Stimulated activated naive CD8-positive, alpha-beta T cell treated with anti-CD3 and anti-CD28 coated beads, Interleukin-15, Interleukin-2, amounts not matched to agents 100 U/mL and 50 U/mL, for 24 hours (primary cell): ENCODE measurements at regions not wholly inside any gene's neighbourhood (a gene's known extent, or its start where the extent isn't known, plus 50 kb on each side); places are given as distances from the start of the nearest gene placed in this dataset.
"Not testable (repeated sequence)": the region's sequence is repeated elsewhere in the genome, so short reads cannot be mapped to it uniquely, and the experiment has no call there.

ENCODE experiments used
- ATAC-seq: fragments of 150-1000 bp; cut with Tn5 transposase; one replicate; pipeline ENCODE4 v1.10.0; 2021
- DNase-seq: peaks from one replicate; pipeline ENCODE4 v3.0.0; 2021

- not testable (repeated sequence) for ATAC-seq, DNase-seq
These were observed 128.4 kb downstream of the TNFRSF13B start for GRCh38 chr17:16843511-16843910.

- DNase-seq, ATAC-seq: not testable (repeated sequence)
These were observed 129.6 kb downstream of the TNFRSF13B start for GRCh38 chr17:16842346-16842745.

DNA sequence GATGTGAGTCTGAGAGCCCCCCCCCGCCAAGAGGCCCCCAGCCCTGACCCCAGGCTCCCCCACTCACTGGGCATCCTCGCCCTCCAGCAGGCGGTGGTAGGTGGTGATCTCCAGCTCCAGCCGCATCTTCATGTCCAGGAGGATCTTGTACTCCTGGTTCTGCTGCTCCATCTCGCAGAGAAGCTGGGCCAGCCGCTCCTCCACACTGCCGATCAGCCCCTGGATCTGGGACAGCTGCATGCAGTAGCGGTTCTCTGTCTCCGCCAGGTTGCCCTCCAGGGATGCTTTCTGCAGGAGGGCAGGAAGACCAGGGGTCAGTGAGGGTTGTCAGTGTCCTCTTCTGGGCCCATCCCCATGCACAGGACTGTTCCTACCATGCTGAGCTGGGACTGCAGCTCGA is 130.0 kb downstream of the TNFRSF13B start:
- ATAC-seq, DNase-seq: not testable (repeated sequence)

DNA sequence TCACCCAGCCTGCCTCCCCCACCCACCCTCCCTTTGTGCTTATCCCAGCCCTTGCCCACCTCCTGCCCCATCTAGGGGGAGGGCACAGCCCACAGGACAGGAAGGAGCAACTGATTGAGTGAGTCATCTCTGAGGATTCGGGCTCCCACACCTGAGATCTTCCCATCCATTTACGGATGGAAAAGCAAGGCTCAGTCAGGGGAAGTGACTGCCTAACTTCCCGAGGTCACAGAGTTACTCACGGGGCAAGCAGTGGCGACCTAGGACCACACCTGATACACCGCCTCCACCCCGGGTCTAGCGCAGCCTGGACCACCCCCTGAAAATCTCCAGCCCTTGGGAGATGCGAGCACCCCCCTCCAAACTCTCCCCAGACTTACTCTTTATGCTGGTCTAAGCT is 131.7 kb downstream of the TNFRSF13B start:
- not testable (repeated sequence) for DNase-seq, ATAC-seq

- ATAC-seq, DNase-seq: not testable (repeated sequence)
These were observed 132.4 kb downstream of the TNFRSF13B start for GRCh38 chr17:16839242-16840175.

- peak; percentile 8 for ATAC-seq
- not testable (repeated sequence) for DNase-seq
These were observed 133.1 kb downstream of the TNFRSF13B start for GRCh38 chr17:16838795-16839194.

DNA sequence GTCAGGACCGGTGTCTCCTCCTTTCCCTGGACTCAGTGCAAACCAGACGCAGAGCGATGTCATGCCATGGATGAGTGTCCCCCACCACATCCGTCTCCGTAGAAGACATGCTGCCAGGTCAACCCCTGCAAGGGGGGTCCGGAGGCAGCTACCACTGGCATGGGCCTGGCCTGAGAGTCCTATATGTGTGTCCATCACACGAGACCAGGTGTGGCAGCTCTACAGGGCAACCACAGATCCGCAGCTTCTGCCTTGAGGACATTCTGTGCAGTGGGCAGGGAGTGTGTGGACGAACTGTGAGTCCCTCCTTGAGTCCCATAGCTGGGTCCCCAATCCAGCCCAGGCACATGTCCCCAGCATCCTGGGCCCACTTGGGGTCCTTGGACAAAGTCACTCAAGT is 133.6 kb downstream of the TNFRSF13B start:
- DNase-seq, result not testable (repeated sequence)
- peak; percentile 20 for ATAC-seq

DNA sequence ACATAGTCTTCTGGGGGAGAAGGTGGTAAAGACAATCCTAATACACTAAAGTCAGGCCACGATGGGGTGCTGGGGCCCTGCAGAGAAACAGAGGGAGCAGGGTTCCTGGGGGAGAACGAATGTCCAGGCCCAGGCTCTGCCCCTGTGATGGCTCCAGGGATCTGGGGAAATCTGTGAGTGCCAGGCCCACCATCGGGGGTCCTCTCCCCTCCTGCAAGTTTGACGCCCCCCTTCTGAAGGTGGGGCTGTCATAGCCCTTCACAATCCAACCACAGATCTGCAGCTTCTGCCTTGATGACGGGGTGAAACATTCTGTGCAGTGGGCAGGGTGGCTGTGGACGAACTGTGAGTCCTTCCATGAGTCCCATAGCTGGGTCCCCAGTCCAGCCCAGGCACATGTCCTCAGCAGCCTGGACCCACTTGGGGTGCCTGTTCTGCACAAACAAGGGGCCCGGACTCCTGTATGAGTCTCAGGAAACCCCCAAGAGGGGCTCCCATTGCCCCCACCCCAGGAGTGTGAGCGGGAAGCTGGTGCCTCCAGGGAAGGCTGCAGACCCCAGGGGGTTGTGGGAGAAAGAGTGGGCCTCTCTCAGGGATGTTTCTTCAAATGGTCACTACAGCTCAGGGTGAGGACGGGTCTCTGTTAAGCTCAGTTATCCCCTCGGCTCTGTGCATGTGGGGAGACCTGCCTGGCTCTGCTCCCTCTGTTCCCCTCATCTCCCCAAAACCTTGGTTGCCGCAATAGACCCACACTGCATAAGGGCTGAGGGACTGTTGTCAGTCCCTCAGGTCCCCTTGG is 134.3 kb downstream of the TNFRSF13B start:
- not testable (repeated sequence) for ATAC-seq, DNase-seq

GRCh38 chr17:16836315-16836915 is 135.5 kb downstream of the TNFRSF13B start:
- DNase-seq, ATAC-seq: not testable (repeated sequence)

DNA sequence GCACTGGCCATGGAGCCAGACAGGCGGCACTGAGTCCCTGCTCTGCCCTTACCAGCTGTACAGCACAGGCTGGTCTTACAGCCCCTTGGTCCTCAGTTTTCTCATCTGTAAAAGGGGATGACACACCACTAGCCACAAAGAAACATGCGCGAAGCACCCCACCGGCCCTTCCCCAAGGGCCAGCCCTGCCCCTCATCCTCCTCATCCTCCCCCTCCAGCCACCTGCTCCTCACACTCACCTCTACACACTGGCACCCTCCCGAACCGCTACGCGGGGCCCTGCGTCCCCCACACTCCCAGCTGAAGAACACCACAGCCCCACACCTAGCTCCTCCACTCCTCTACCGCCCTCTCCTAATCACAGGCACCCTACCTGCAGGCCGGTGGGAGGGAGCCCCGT is 138.4 kb downstream of the TNFRSF13B start:
- ATAC-seq, DNase-seq: not testable (repeated sequence)

DNA sequence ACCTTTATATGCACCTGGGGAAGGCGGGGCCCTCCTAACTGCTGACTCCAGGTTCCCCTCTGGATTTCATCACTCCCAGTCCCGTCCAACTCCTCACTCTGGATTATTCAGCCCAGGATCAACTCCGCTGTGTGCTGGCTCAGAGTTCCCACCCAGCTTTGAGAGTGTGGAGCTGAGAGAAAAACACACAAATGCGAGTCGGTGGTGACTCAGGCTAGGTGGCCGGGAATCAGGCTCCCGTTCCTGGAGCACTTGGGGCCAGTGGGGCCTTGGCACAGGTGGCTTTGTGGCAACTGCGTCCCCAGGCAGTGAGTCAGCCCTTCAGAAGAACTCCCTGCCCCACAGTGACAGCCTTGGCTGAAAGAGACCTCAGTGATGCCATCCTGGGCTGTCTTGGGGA is 139.1 kb downstream of the TNFRSF13B start:
- DNase-seq, ATAC-seq: not testable (repeated sequence)

GRCh38 chr17:16832206-16832605 is 139.7 kb downstream of the TNFRSF13B start:
- ATAC-seq, DNase-seq: not testable (repeated sequence)

DNA sequence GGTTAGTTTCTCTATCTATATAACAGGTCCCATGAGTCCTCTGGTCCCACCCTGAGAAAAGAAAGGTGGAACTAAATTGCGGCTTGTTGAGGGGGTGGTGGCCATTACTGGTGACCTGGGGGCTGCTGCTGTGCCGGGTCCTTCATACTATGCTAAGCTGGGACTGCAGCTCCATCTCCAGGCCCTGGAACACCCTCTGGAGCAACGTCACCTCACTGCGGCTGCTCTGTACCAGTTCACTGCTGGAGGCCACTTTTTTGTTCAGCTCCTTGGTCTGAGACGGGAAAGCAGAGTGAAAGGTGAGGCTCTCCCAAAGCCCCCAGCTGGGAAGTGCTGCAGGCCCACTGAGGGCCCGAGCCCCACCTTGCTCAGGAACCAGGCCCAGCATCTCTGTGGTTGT is 140.7 kb downstream of the CCDC144A start:
- ATAC-seq, DNase-seq: not testable (repeated sequence)

GRCh38 chr17:16830219-16830618 is 140.2 kb downstream of the CCDC144A start:
- DNase-seq, ATAC-seq: not testable (repeated sequence)
